HG03565 (cell line): ENCODE measurements at regions not wholly inside any gene's neighbourhood (a gene's known extent, or its start where the extent isn't known, plus 50 kb on each side); places are given as distances from the start of the nearest gene placed in this dataset.

Experiments
- ATAC-seq: cut with Tn5 transposase; IDR thresholded peaks from one replicate; pipeline ENCODE4 v1.9.1; 2021; ENCODE audit warnings: mild to moderate bottlenecking, moderate library complexity; ENCODE audit not compliant: unreplicated experiment

DNA sequence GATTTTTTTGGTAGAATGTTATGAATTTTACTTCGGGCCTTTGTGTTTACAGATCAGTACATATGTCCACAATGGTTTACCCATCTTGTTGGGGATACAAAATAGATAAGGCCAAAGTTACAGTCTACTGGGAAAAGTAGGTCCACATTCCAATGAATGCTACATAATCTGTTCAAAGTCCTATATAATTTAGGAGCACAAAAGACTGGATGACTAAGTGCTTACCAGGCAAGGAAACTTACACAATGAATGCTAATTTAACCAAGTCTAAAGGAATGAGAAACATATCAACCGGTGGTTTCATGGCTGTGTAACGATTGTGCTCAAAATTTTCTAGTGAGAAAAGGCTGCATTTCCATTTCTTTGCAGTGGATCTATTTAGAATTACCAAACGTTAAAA, 97.4 kb upstream of the TRPM3 start:
- ATAC-seq: no peak

DNA sequence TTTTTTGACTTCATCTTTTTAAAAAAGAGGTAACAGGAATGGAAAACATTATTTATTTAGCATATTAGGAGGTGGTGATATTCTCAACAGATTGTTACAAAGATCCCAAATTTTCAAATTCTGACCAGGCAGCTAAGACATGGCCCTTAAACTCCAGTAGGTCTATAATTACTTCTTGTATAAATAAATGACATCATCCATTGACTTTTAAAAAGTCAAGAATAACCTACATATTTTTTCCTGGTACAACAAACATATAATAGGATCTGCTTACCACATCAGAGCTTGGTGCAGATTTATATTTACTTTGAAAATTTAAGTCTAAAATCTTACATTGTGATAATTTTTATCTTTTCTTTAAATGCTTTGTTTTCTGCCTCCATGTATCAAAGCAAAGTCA, 92.2 kb upstream of the TRPM3 start:
- ATAC-seq: no peak

DNA sequence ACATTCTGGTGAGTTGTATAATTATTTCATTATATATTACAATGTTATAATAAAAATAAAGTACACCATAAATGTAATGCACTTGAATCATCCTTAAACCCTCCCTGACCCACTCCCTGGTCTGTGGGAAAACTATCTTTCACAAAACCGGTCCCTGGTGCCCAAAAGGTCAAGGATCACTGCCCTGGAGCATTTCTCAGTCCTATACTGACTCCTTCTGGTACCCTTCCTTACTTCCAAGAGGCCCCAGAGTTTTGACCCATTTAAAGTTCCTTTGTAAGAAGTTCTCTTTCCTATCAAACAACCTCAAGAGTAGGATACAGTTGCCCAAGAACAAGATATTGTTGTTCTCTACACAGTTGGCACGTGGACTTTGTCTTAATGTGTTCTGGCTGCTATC, 88.9 kb upstream of the TRPM3 start:
- ATAC-seq: no peak

DNA sequence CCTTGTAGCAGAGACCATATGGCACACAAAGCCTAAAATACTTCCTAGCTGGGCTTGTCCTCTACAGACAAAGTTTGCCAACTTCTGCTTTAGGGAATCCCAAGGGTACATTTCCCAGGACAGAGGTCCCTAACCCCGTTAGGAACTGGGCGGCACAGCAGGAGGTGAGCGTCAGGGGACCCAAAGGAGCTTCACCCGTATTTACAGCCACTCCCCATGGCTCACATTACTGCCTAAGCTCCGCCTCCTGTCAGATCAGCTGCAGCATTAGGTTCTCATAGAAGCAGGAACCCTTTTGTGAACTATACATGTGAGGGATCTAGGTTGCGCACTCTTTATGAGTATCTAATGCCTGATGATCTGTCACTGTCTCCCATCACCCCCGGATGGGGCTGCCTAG, 88.5 kb upstream of the TRPM3 start:
- ATAC-seq: no peak

DNA sequence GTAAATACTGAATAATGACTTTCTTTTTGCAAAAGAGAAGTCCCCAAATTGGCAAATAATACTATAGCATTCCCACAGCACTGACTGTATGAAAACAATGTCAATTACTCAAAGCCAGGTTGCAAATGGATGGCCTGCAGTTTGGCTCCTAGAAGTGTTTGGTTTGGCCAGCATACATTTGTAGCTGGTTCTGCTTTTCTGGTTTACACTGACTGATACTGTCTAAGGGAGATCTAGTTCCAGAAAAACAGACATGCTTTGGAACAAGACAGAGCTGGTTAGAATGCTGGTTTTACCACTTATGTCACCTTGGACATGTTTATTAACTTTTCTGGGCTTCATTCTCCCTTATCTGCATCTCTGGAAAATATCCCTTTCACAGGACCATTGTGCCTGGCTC, 81.5 kb upstream of the TRPM3 start:
- no peak for ATAC-seq

DNA sequence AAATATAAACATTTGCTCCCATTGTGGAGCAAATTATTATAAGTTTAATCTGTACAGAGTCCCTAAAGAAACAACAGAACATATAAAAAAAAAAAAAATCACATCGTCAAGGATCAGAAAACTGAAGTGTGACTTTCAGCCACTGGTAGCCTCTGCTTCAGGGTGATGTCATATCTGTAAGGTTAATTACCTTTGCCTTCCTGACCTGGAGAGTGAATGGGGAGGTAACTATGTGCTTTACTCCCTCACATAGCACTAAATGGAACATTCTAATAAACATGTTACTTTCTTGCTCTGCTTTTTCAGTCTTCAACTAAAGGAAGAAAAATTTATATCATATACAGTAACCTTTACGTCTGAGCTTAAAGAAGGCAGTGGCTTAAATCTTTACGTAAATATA, 70.3 kb upstream of the TRPM3 start:
- no peak for ATAC-seq

DNA sequence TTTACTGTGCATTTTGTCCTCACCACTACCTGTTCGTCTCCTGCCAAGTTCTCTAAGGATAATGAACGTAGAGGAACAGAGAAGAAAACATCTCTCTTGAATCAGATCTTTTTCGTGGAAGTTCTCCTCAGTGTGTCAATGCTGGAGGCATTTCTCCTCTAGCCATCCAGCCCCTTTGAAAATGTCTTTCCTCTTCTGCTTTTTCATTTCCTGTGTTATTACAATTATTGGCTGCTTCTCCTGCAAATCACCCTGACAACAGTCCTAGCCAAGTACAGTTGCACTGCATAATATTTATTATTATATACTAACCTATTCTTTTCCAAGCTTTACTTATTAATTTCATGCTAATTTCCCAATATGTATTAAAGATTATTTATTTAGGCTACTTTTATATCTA, 61.8 kb upstream of the TRPM3 start:
- ATAC-seq: no peak

DNA sequence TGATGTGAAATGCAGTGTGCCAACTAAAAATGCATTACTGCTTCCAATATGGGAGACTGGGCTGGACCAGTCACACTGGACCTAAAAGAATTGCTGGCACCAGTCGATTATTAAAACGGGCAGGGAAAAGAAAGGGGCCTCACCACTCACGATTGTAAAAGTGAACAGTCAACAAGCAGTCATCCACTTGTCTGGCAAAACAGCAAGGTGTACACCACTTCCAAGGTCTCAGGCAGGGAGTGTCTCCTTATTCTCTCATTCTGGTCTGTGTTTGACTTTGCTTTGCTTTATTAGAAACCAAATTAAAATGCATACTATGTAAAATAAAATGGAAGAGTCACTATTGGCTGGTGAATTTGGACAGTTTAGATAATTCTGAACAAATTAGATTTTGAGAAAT, 57.8 kb upstream of the TRPM3 start:
- ATAC-seq: no peak

DNA sequence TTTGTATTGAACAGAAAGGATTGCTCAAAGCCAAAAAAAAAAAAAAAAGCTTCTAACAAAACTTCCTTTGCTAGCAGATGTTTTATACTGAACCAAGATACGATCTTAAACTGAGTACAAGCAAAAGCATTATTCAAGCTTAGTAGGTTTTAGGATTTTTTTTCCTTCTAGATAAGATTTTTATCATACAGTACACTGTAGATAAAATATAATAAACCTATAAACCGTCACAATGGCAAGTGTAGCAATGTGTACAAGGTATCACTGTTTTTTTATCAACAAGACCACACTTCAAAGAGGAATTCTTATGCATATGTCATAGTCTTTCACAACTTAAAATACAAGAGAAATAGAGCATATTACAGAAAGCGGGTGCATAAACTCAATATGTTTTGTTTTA, 56.5 kb upstream of the TRPM3 start:
- ATAC-seq: no peak

DNA sequence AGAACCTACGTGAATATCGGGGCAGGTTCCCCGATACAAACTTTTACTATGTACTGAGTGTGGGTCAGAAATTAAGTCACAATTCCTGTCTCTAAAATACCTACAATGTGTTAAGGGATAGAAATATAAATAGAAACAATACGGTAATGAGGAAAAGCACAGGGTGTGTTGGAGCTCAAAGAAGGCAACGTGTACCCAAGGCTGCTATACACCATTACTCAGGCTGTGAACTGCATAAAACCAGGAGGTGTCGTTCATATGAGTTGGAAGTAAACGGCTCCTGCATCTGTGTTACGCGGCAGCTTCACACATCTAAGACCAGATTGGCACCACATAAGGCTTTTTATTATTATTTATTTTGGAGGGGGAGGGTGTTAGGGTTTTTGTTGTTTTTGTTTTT, 50.1 kb upstream of the TRPM3 start:
- no peak for ATAC-seq
